Fibroblast of lung (primary cell): ENCODE measurements at regions not wholly inside any gene's neighbourhood (a gene's known extent, or its start where the extent isn't known, plus 50 kb on each side); places are given as distances from the start of the nearest gene placed in this dataset.

ENCODE experiments used
- DNase-seq, 2 donors: peaks; one replicate each; pipeline versions ENCODE4 v3.0.0 to v3.0.0-alpha.2; 2010; ENCODE audit warnings: low read depth in 2 of 2
- H2AFZ ChIP-seq: 2 replicates; pipeline ENCODE4 v1.5.1; 2012; ENCODE audit warnings: low read length, control low read depth, inconsistent platforms
- H3K27ac ChIP-seq: 2 replicates; pipeline ENCODE4 v1.5.1; 2011; ENCODE audit warnings: low read length, control low read depth; ENCODE audit not compliant: insufficient read depth
- H3K27me3 ChIP-seq: 2 replicates; pipeline ENCODE4 v1.5.1; 2011; ENCODE audit warnings: mild to moderate bottlenecking, low read length; ENCODE audit not compliant: control insufficient read depth, insufficient read depth
- H3K36me3 ChIP-seq: 2 replicates; pipeline ENCODE4 v1.5.1; 2011; ENCODE audit warnings: low read length; ENCODE audit not compliant: control insufficient read depth, insufficient read depth
- H3K4me1 ChIP-seq: 2 replicates; pipeline ENCODE4 v1.5.1; 2011; ENCODE audit warnings: low read length; ENCODE audit not compliant: control insufficient read depth, insufficient read depth; ENCODE audit errors: extremely low read depth
- H3K4me2 ChIP-seq: 2 replicates; pipeline ENCODE4 v1.5.1; 2011; ENCODE audit warnings: low read length, control low read depth; ENCODE audit not compliant: insufficient read depth; ENCODE audit errors: extremely low read depth
- H3K4me3 ChIP-seq, 4 experiments: fragments of 200-600 bp in 1 of 4; sonication (generic) in 1 of 4; replicated peaks in 1 of 4; 2 replicates each; pipeline ENCODE4 v1.5.1; 2011 to 2016; ENCODE audit warnings: low read length in 4 of 4, low read depth in 3 of 4, mild to moderate bottlenecking in 3 of 4, control low read depth in 2 of 4, inconsistent platforms in 1 of 4, mixed read lengths in 1 of 4; ENCODE audit not compliant: insufficient read depth in 1 of 4; ENCODE audit errors: control extremely low read depth in 1 of 4
- H3K79me2 ChIP-seq: 2 replicates; pipeline ENCODE4 v1.5.1; 2012; ENCODE audit warnings: mild to moderate bottlenecking, low read length, inconsistent platforms; ENCODE audit not compliant: control insufficient read depth, insufficient read depth
- H3K9ac ChIP-seq: 2 replicates; pipeline ENCODE4 v1.5.1; 2011; ENCODE audit warnings: mild to moderate bottlenecking, low read length, control low read depth; ENCODE audit not compliant: insufficient read depth
- H3K9me3 ChIP-seq: 2 replicates; pipeline ENCODE4 v1.5.1; 2012; ENCODE audit warnings: low read depth, low read length; ENCODE audit not compliant: control insufficient read depth, insufficient read depth
- H4K20me1 ChIP-seq: 2 replicates; pipeline ENCODE4 v1.5.1; 2011; ENCODE audit warnings: low read length; ENCODE audit not compliant: control insufficient read depth, insufficient read depth; ENCODE audit errors: extremely low read depth
- CTCF ChIP-seq, 2 donors: IDR thresholded peaks in 1 of 2; conservative IDR thresholded peaks in 1 of 2; 1 replicate in 1 of 2; 2 replicates in 1 of 2; pipeline ENCODE4 v1.5.1; 2011 to 2012; ENCODE audit warnings: low read length in 2 of 2, control low read depth in 1 of 2, inconsistent platforms in 1 of 2, low read depth in 1 of 2, mild to moderate bottlenecking in 1 of 2
- EZH2 ChIP-seq: IDR thresholded peaks from 2 replicates; pipeline ENCODE4 v1.5.1; 2012; ENCODE audit warnings: low read length, control low read depth, mild to moderate bottlenecking; ENCODE audit errors: missing control alignments

GRCh38 chr20:58004146-58004545 lies 224.3 kb downstream of the ANKRD60 start:
- H3K79me2 ChIP-seq: no peaks in the 10 kb centered on the region
- no peaks in the 10 kb centered on the region for H4K20me1 ChIP-seq
- no peak for DNase-seq
- no peak overlapping the region for H3K4me3 ChIP-seq
- H3K9ac ChIP-seq: no peak overlapping the region
- no peak overlapping the region for H2AFZ ChIP-seq
- H3K36me3 ChIP-seq: no peaks in the 10 kb centered on the region
- H3K27me3 ChIP-seq: no peaks in the 10 kb centered on the region
- no peak overlapping the region for H3K27ac ChIP-seq
- no peak overlapping the region for H3K4me2 ChIP-seq
- H3K9me3 ChIP-seq: no peaks in the 10 kb centered on the region
- H3K4me1 ChIP-seq: no peaks in the 10 kb centered on the region
- TF ChIP-seq CTCF (conservative IDR thresholded peaks at IDR 0.05 in 1 of 2, IDR thresholded peaks at IDR 0.05 in 1 of 2; ENCODE audit: low read depth in 1 of 2, low read length in 2 of 2): no peak
- TF ChIP-seq EZH2: no peak

DNA sequence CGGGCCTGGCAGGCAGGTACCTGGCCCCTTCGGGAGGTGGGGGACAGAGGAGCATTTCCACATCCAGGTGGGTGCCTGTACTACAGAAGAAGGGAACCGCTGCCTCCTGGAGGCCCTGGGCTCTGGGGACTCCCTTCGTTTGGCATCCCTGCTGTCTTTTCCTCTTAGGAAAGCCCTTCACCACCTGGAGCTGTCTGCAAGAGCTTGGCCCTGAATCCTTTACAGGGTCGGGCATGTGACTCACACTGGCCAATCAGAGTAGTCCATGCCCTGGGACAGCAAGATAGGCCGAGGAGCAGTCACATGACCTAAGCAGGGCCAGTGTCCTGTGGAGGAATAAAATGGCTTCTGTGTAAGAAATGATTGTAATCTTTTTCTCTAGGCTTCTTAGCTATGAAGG lies 224.9 kb downstream of the ANKRD60 start:
- H3K4me1 ChIP-seq: no peaks in the 10 kb centered on the region
- H2AFZ ChIP-seq: no peak overlapping the region

GRCh38 chr20:58002901-58003300 lies 225.6 kb downstream of the ANKRD60 start:
- no peak overlapping the region for H3K9ac ChIP-seq
- no peaks in the 10 kb centered on the region for H3K9me3 ChIP-seq
- H3K27ac ChIP-seq: no peak overlapping the region
- no peaks in the 10 kb centered on the region for H3K4me1 ChIP-seq
- no peaks in the 10 kb centered on the region for H3K36me3 ChIP-seq
- no peak overlapping the region for H3K4me3 ChIP-seq
- H3K79me2 ChIP-seq: no peaks in the 10 kb centered on the region
- no peak for DNase-seq
- H4K20me1 ChIP-seq: no peaks in the 10 kb centered on the region
- no peak overlapping the region for H2AFZ ChIP-seq
- TF ChIP-seq CTCF (conservative IDR thresholded peaks at IDR 0.05 in 1 of 2, IDR thresholded peaks at IDR 0.05 in 1 of 2; ENCODE audit: low read depth in 1 of 2, low read length in 2 of 2): no peak
- TF ChIP-seq EZH2: no peak
- H3K4me2 ChIP-seq: no peak overlapping the region
- H3K27me3 ChIP-seq: no peaks in the 10 kb centered on the region

More for the DNA sequence above, 224.9 kb downstream of the ANKRD60 start:
- Histone ChIP-seq H3K27ac (no peak overlapping the region), H3K36me3 (no peaks in the 10 kb centered on the region), H3K9ac (no peak overlapping the region), H3K27me3 (no peaks in the 10 kb centered on the region), H3K79me2 (no peaks in the 10 kb centered on the region), H4K20me1 (no peaks in the 10 kb centered on the region), H3K4me3 (no peak overlapping the region), H3K4me2 (no peak overlapping the region), H3K9me3 (no peaks in the 10 kb centered on the region)
- DNase-seq: no peak
- TF ChIP-seq CTCF (conservative IDR thresholded peaks at IDR 0.05 in 1 of 2, IDR thresholded peaks at IDR 0.05 in 1 of 2; ENCODE audit: low read depth in 1 of 2, low read length in 2 of 2) (no peak), EZH2 (no peak)
